Tibial nerve (tissue), 4 donors: ENCODE measurements at regions not wholly inside any gene's neighbourhood (a gene's known extent, or its start where the extent isn't known, plus 50 kb on each side); places are given as distances from the start of the nearest gene placed in this dataset.

Source experiments
- DNase-seq, 2 donors: peaks; one replicate each; pipeline ENCODE4 v3.0.0-alpha.2; 2019; ENCODE audit warnings: low spot score in 2 of 2
- H3K27ac ChIP-seq, 4 donors: fragments of 200-600 bp; sonication (generic) in 3 of 4; one replicate each; pipeline ENCODE4 v1.5.1; 2017 to 2019; ENCODE audit warnings: mild to moderate bottlenecking in 1 of 4
- H3K27me3 ChIP-seq, 2 donors: fragments of 200-600 bp; sonication (generic) in 1 of 2; one replicate each; pipeline versions ENCODE4 v1.5.1 to v1.6.0; 2017 to 2019
- H3K36me3 ChIP-seq, 3 donors: fragments of 200-600 bp; sonication (generic); one replicate each; pipeline ENCODE4 v1.5.1; 2018 to 2019
- H3K4me1 ChIP-seq, 4 donors: fragments of 200-600 bp; sonication (generic) in 3 of 4; one replicate each; pipeline ENCODE4 v1.5.1; 2017 to 2019
- H3K4me3 ChIP-seq, 4 donors: fragments of 200-600 bp; sonication (generic) in 3 of 4; one replicate each; pipeline ENCODE4 v1.5.1; 2017 to 2019; ENCODE audit warnings: mild to moderate bottlenecking in 1 of 4, moderate library complexity in 1 of 4
- H3K9me3 ChIP-seq, 4 donors: fragments of 200-600 bp; sonication (generic) in 3 of 4; one replicate each; pipeline ENCODE4 v1.5.1; 2017 to 2019
- EP300 ChIP-seq, 2 donors: sonication (generic); formaldehyde crosslinking; IDR thresholded peaks; one replicate each; pipeline ENCODE4 v1.6.1; 2017; ENCODE audit warnings: antibody characterized with exemption in 2 of 2, mild to moderate bottlenecking in 1 of 2
- POLR2A ChIP-seq, 2 donors: fragments of 450-650 bp; IDR thresholded peaks; one replicate each; pipeline ENCODE4 v1.6.1; 2017; ENCODE audit warnings: antibody characterized with exemption in 2 of 2, mild to moderate bottlenecking in 2 of 2, moderate library complexity in 2 of 2
- WGBS, 2 donors: methylation state at CpG; one replicate each; pipeline ENCODE4 v1.1.5; 2018; 5-methylcytosine and 5-hydroxymethylcytosine counted together
- TF ChIP-seq, protein P1 (sequence below), 5 experiments: fragments of 200-600 bp in 3 of 5; fragments of 450-650 bp in 2 of 5; sonication (generic) in 3 of 5; IDR thresholded peaks; one replicate each; pipeline ENCODE4 v1.5.1; 2016 to 2019; ENCODE audit warnings: antibody characterized with exemption in 5 of 5, mild to moderate bottlenecking in 3 of 5, moderate library complexity in 2 of 5

DNA sequence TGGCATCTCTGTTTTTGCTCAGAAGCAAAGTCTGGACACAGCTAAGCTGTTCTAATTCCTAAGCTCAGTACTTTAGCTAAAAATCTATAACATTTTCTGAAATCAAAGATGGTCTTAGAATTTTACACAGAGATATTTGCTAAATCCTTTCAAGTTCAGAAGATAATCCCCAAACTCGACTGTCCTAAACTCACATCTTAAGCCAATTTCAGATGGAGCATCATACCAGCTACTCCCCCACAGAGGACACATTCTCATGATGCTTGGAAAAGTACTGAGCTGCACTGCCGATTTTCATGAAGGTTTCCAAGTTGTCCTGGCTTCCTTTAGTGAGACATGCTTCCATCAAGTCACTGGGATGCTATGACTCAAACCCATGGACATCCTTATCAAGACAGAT is 535.5 kb downstream of the SUCLG1 start:
- no peak for DNase-seq
- Histone ChIP-seq H3K27me3 (no peaks in the 10 kb centered on the region), H3K36me3 (no peaks in the 10 kb centered on the region), H3K27ac (no peak overlapping the region), H3K4me1 (no peaks in the 10 kb centered on the region), H3K9me3 (no peaks in the 10 kb centered on the region), H3K4me3 (no peak overlapping the region)
- WGBS, 2 donors: 74 to 87% methylated on average over 2 of the region's 2 CpGs
- TF ChIP-seq, protein P1, sequence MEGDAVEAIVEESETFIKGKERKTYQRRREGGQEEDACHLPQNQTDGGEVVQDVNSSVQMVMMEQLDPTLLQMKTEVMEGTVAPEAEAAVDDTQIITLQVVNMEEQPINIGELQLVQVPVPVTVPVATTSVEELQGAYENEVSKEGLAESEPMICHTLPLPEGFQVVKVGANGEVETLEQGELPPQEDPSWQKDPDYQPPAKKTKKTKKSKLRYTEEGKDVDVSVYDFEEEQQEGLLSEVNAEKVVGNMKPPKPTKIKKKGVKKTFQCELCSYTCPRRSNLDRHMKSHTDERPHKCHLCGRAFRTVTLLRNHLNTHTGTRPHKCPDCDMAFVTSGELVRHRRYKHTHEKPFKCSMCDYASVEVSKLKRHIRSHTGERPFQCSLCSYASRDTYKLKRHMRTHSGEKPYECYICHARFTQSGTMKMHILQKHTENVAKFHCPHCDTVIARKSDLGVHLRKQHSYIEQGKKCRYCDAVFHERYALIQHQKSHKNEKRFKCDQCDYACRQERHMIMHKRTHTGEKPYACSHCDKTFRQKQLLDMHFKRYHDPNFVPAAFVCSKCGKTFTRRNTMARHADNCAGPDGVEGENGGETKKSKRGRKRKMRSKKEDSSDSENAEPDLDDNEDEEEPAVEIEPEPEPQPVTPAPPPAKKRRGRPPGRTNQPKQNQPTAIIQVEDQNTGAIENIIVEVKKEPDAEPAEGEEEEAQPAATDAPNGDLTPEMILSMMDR (IDR thresholded peaks at IDR 0.05): no peak
- TF ChIP-seq POLR2A (IDR thresholded peaks at IDR 0.05): no peak
- TF ChIP-seq EP300 (IDR thresholded peaks at IDR 0.05): no peak

DNA sequence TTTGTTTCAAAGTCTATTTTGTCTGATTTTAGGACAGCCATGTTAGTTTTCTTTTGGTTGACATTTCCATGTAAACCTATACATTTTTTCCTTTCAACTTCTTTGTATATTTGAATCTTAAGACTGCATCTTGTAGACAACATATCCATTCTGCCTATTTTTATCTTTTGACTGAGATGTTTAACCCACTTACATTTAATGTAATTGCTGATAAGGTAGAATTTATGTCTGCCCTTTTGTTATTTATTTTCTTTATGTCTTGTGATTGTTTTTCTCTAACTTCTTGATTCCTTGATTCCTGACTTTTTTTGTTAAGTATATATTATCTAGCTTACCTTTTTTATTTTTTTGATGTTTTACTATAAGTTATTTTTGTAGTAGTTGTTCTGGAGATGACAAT is 542.5 kb downstream of the SUCLG1 start:
- H3K4me1 ChIP-seq: no peaks in the 10 kb centered on the region
- no peak for DNase-seq
- no peaks in the 10 kb centered on the region for H3K36me3 ChIP-seq
- no peaks in the 10 kb centered on the region for H3K27me3 ChIP-seq
- no peak for TF ChIP-seq POLR2A (IDR thresholded peaks at IDR 0.05)
- TF ChIP-seq, protein P1 (IDR thresholded peaks at IDR 0.05): no peak
- no peak for TF ChIP-seq EP300 (IDR thresholded peaks at IDR 0.05)
- H3K27ac ChIP-seq: no peak overlapping the region
- no peak overlapping the region for H3K4me3 ChIP-seq
- no peaks in the 10 kb centered on the region for H3K9me3 ChIP-seq

DNA sequence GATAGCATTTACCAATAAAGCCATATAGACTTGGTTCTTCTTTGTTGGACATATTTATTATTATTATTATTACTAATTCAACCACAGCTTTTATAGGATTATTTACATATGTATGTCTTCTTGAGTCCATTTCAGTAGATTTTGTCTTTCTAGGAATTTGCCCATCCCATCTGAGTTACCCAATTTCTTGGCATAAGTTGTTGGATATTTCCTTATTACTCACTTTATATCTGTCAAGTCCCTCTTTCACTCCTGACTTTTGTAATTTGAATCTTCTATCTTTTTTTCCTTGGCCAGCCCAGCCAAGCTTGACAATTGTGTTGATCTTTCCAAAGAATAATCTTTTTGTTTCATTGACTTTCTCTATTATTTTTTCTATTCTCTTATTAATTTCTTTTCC is 543.7 kb downstream of the SUCLG1 start:
- Histone ChIP-seq H3K27ac (no peak overlapping the region), H3K4me1 (no peaks in the 10 kb centered on the region), H3K27me3 (no peaks in the 10 kb centered on the region), H3K4me3 (no peak overlapping the region), H3K9me3 (no peaks in the 10 kb centered on the region), H3K36me3 (no peaks in the 10 kb centered on the region)
- no peak for DNase-seq
- TF ChIP-seq POLR2A (IDR thresholded peaks at IDR 0.05): no peak
- TF ChIP-seq, protein P1 (IDR thresholded peaks at IDR 0.05): no peak
- TF ChIP-seq EP300 (IDR thresholded peaks at IDR 0.05): no peak

- TF ChIP-seq POLR2A (IDR thresholded peaks at IDR 0.05): no peak
- TF ChIP-seq, protein P1 (IDR thresholded peaks at IDR 0.05): no peak
- TF ChIP-seq EP300 (IDR thresholded peaks at IDR 0.05): no peak
- Histone ChIP-seq H3K27ac (no peak overlapping the region), H3K4me1 (no peaks in the 10 kb centered on the region), H3K4me3 (no peak overlapping the region), H3K9me3 (peaks cover 0 to 8% (median 0%) of the 10 kb centered on the region in 4 donors), H3K27me3 (no peaks in the 10 kb centered on the region), H3K36me3 (no peaks in the 10 kb centered on the region)
- no peak for DNase-seq
Observed at GRCh38 chr2:83908750-83909149, 550.3 kb downstream of the SUCLG1 start.

DNA sequence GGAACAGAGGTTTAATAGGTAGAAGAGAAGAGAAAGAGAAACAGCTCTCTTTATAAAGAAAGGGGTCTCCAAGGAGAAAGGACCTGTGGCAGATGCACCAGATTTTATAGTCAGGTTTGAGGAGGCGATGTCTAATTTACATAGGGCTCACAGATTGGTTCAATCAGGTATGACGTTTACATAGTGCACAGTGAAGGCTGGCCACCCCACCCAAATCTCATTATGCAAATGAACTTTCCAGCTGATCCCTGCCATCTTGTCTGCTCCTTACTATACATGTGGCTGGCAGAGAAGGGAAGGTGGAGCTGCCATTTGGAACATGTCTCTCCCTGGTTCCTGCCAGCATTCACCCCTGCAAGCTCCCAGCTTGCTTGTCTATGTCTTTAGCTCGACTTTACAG is 557.8 kb downstream of the SUCLG1 start:
- 64 to 68% methylated on average over 3 of the region's 3 CpGs for WGBS, 2 donors
- H3K36me3 ChIP-seq: no peaks in the 10 kb centered on the region
- no peak overlapping the region for H3K4me3 ChIP-seq
- no peaks in the 10 kb centered on the region for H3K4me1 ChIP-seq
- DNase-seq: no peak
- H3K27me3 ChIP-seq: no peaks in the 10 kb centered on the region
- H3K9me3 ChIP-seq: no peaks in the 10 kb centered on the region
- TF ChIP-seq POLR2A (IDR thresholded peaks at IDR 0.05): no peak
- TF ChIP-seq, protein P1 (IDR thresholded peaks at IDR 0.05): no peak
- TF ChIP-seq EP300 (IDR thresholded peaks at IDR 0.05): no peak
- H3K27ac ChIP-seq: no peak overlapping the region
